Prostate gland (tissue), 2 donors: ENCODE measurements at regions not wholly inside any gene's neighbourhood (a gene's known extent, or its start where the extent isn't known, plus 50 kb on each side); places are given as distances from the start of the nearest gene placed in this dataset.

Source experiments
- DNase-seq: peaks from one replicate; pipeline ENCODE4 v3.0.0-alpha.2; 2019; ENCODE audit warnings: low spot score
- H3K27ac ChIP-seq, 2 donors: fragments of 200-600 bp; sonication (generic); 2 replicates each; pipeline ENCODE4 v1.5.1; 2017 to 2019
- H3K27me3 ChIP-seq: fragments of 200-600 bp; sonication (generic); replicated peaks from 2 replicates; pipeline ENCODE4 v1.5.1; 2019; ENCODE audit not compliant: insufficient read depth
- H3K36me3 ChIP-seq, 2 donors: fragments of 200-600 bp; sonication (generic); 1 replicate in 1 of 2; 2 replicates in 1 of 2; pipeline versions ENCODE4 v1.5.1 to v1.8.1; 2017 to 2019
- H3K4me1 ChIP-seq: fragments of 200-600 bp; sonication (generic); replicated peaks from 2 replicates; pipeline ENCODE4 v1.5.1; 2019
- H3K4me3 ChIP-seq, 2 donors: fragments of 200-600 bp; sonication (generic); 2 replicates each; pipeline ENCODE4 v1.5.1; 2017 to 2019
- H3K9me3 ChIP-seq: fragments of 200-600 bp; sonication (generic); 2 replicates; pipeline ENCODE4 v1.5.1; 2017
- POLR2A ChIP-seq: fragments of 450-650 bp; IDR thresholded peaks from one replicate; pipeline ENCODE4 v1.6.1; 2016; ENCODE audit warnings: antibody characterized with exemption, mild to moderate bottlenecking
- POLR2AphosphoS5 ChIP-seq: sonication (generic); formaldehyde crosslinking; IDR thresholded peaks from one replicate; pipeline ENCODE4 v1.6.1; 2017; ENCODE audit warnings: antibody characterized with exemption
- WGBS: methylation state at CpG from one replicate; pipeline ENCODE4 v1.1.5; 2018; 5-methylcytosine and 5-hydroxymethylcytosine counted together
- intact Hi-C: fragments of 100-400 bp; cut with DNase I; formaldehyde crosslinking; loops from one replicate; pipeline ENCODE4 v1.14.2; 2022
- TF ChIP-seq, protein P1 (sequence below), 4 experiments: fragments of 200-600 bp in 2 of 4; fragments of 450-650 bp in 2 of 4; sonication (generic) in 2 of 4; IDR thresholded peaks; 1 replicate in 3 of 4; 2 replicates in 1 of 4; pipeline ENCODE4 v1.5.1; 2016 to 2019; ENCODE audit warnings: antibody characterized with exemption in 4 of 4, mild to moderate bottlenecking in 2 of 4, moderate library complexity in 2 of 4

GRCh38 chr4:117210551-117210950 lies 125.2 kb upstream of the TRAM1L1 start:
- WGBS, result 93% methylated on average over 1 of the region's 1 CpG
- intact Hi-C loops, result no loop called here
- TF ChIP-seq POLR2A, result no peak
- TF ChIP-seq POLR2AphosphoS5, result no peak
- TF ChIP-seq, protein P1, sequence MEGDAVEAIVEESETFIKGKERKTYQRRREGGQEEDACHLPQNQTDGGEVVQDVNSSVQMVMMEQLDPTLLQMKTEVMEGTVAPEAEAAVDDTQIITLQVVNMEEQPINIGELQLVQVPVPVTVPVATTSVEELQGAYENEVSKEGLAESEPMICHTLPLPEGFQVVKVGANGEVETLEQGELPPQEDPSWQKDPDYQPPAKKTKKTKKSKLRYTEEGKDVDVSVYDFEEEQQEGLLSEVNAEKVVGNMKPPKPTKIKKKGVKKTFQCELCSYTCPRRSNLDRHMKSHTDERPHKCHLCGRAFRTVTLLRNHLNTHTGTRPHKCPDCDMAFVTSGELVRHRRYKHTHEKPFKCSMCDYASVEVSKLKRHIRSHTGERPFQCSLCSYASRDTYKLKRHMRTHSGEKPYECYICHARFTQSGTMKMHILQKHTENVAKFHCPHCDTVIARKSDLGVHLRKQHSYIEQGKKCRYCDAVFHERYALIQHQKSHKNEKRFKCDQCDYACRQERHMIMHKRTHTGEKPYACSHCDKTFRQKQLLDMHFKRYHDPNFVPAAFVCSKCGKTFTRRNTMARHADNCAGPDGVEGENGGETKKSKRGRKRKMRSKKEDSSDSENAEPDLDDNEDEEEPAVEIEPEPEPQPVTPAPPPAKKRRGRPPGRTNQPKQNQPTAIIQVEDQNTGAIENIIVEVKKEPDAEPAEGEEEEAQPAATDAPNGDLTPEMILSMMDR (IDR thresholded peaks at IDR 0.05), result no peak
- Histone ChIP-seq H3K4me3 (no peak overlapping the region), H3K9me3 (no peaks in the 10 kb centered on the region), H3K27me3 (no peaks in the 10 kb centered on the region), H3K4me1 (no peaks in the 10 kb centered on the region), H3K27ac (no peak overlapping the region), H3K36me3 (no peaks in the 10 kb centered on the region)
- no peak for DNase-seq

DNA sequence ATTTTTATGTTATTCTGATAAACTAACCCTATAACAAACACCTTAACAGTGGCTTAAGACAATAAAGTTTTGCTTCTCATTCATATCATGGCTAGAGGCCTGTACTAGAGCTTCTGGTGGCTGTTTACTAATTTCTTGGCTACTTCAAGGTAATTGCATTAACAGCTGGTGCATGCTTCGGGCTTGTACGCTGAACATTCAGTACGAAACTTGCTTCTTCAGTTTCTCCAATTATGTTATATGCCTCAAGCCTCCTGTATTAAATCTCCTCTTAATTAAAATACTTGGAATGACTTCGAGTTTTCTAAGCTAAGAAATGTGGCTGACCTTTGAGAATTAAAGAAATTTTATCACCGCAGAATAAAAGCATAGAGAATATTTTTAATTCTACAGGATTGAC lies 138.9 kb upstream of the TRAM1L1 start:
- Histone ChIP-seq H3K4me3 (no peak overlapping the region), H3K4me1 (no peaks in the 10 kb centered on the region), H3K27ac (no peak overlapping the region), H3K27me3 (no peaks in the 10 kb centered on the region), H3K36me3 (no peaks in the 10 kb centered on the region), H3K9me3 (no peaks in the 10 kb centered on the region)
- 84% methylated on average over 5 of the region's 5 CpGs for WGBS
- no peak for DNase-seq
- intact Hi-C loops, result no loop called here
- TF ChIP-seq, protein P1 (IDR thresholded peaks at IDR 0.05), result no peak
- TF ChIP-seq POLR2A, result no peak

DNA sequence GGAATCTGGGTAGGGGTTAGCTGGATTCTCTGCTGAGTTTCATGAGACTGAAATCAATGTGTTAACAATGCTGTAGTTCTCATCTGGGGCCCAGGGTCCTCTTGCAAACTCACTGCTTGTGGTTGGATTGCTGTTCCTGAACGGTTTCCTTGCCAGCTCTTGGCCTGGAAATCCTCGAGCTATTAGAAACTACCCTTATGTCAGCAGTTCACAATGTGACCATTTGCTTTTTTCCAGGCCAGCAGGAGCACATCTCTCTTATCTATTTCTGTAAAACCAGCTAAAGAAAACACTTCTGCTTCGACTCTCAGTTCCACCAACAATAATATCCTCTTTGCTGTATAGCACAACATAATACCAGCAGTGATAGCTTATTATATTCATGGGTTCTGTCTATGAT lies 140.1 kb upstream of the TRAM1L1 start:
- H3K9me3 ChIP-seq, result no peaks in the 10 kb centered on the region
- no peak overlapping the region for H3K27ac ChIP-seq
- no peaks in the 10 kb centered on the region for H3K36me3 ChIP-seq
- no peak overlapping the region for H3K4me3 ChIP-seq
- DNase-seq, result no peak
- no peaks in the 10 kb centered on the region for H3K27me3 ChIP-seq
- WGBS, result 34% methylated on average over 3 of the region's 3 CpGs
- intact Hi-C loops, result no loop called here
- no peaks in the 10 kb centered on the region for H3K4me1 ChIP-seq
- no peak for TF ChIP-seq POLR2AphosphoS5
- TF ChIP-seq POLR2A, result no peak
- TF ChIP-seq, protein P1 (IDR thresholded peaks at IDR 0.05), result no peak

- no peak overlapping the region for H3K27ac ChIP-seq
- no peak for TF ChIP-seq POLR2AphosphoS5
- TF ChIP-seq POLR2A, result no peak
- TF ChIP-seq, protein P1 (IDR thresholded peaks at IDR 0.05), result no peak
- no peaks in the 10 kb centered on the region for H3K9me3 ChIP-seq
- no peaks in the 10 kb centered on the region for H3K4me1 ChIP-seq
- no peak overlapping the region for H3K4me3 ChIP-seq
- 63% methylated on average over 1 of the region's 1 CpG for WGBS
- no peaks in the 10 kb centered on the region for H3K27me3 ChIP-seq
- H3K36me3 ChIP-seq, result no peaks in the 10 kb centered on the region
- no peak for DNase-seq
- intact Hi-C loops, result no loop called here
These were observed 142.5 kb upstream of the TRAM1L1 start for GRCh38 chr4:117227925-117228324.

DNA sequence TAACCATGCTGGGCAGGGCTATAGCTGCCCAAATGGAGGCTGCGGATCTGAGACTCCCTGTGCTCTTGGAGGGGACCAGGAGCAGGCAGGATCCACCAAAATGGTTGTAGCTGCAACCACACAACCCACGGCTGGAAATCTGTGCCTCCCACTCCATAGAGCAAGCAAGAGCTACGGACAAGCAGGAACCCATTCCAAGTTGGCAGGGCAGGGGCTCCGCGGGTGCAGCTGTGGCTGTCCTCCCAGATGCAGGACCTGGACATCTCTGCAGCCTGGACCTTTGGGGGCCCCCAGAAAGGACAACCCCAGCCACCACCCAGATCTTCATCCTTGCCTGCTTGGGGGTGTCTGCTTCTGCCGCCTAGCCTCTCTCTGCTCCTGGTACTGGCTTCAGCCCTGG lies 154.1 kb upstream of the TRAM1L1 start:
- no peaks in the 10 kb centered on the region for H3K9me3 ChIP-seq
- DNase-seq, result no peak
- intact Hi-C loops, result no loop called here
- H3K27ac ChIP-seq, result no peak overlapping the region
- WGBS, result 88% methylated on average over 6 of the region's 6 CpGs
- no peaks in the 10 kb centered on the region for H3K4me1 ChIP-seq
- no peak for TF ChIP-seq POLR2AphosphoS5
- no peak for TF ChIP-seq POLR2A
- TF ChIP-seq, protein P1 (IDR thresholded peaks at IDR 0.05), result no peak
- H3K27me3 ChIP-seq, result no peaks in the 10 kb centered on the region
- no peak overlapping the region for H3K4me3 ChIP-seq
- no peaks in the 10 kb centered on the region for H3K36me3 ChIP-seq
